HFF-Myc (cell line): ENCODE measurements at regions not wholly inside any gene's neighbourhood (a gene's known extent, or its start where the extent isn't known, plus 50 kb on each side); places are given as distances from the start of the nearest gene placed in this dataset.

ENCODE experiments used
- DNase-seq: peaks from one replicate; pipeline ENCODE4 v3.0.0-alpha.2; 2011; ENCODE audit warnings: low read depth; ENCODE audit errors: extremely low read depth
- H3K4me3 ChIP-seq: replicated peaks from 2 replicates; pipeline ENCODE4 v1.5.1; 2011; ENCODE audit warnings: low read depth, mild to moderate bottlenecking, control low read depth, low read length
- CTCF ChIP-seq: IDR thresholded peaks from 2 replicates; pipeline ENCODE4 v1.5.1; 2012; ENCODE audit warnings: mild to moderate bottlenecking, low read depth, low read length, control low read depth; ENCODE audit errors: missing control alignments

- no peak for DNase-seq
- TF ChIP-seq CTCF, result no peak
- no peak overlapping the region for H3K4me3 ChIP-seq
Measured at GRCh38 chr15:95932141-95932540, 398.4 kb upstream of the NR2F2 start.

GRCh38 chr15:95932676-95933075 is 397.8 kb upstream of the NR2F2 start:
- no peak overlapping the region for H3K4me3 ChIP-seq
- DNase-seq, result peak; percentile 71
- no peak for TF ChIP-seq CTCF

- no peak overlapping the region for H3K4me3 ChIP-seq
- DNase-seq, result no peak
- TF ChIP-seq CTCF, result no peak
Measured at GRCh38 chr15:95935852-95936251, 394.6 kb upstream of the NR2F2 start.

GRCh38 chr15:95937128-95937528 is 393.4 kb upstream of the NR2F2 start:
- no peak for TF ChIP-seq CTCF

GRCh38 chr15:95940431-95940985 is 390.0 kb upstream of the NR2F2 start:
- no peak for TF ChIP-seq CTCF
- DNase-seq, result no peak
- H3K4me3 ChIP-seq, result no peak overlapping the region

More at GRCh38 chr15:95937128-95937528, 393.4 kb upstream of the NR2F2 start:
- DNase-seq, result no peak
- no peak overlapping the region for H3K4me3 ChIP-seq

- TF ChIP-seq CTCF, result no peak
- DNase-seq, result no peak
- H3K4me3 ChIP-seq, result no peak overlapping the region
Measured at GRCh38 chr15:95944193-95944592, 386.3 kb upstream of the NR2F2 start.

GRCh38 chr15:95944661-95945255 is 385.7 kb upstream of the NR2F2 start:
- no peak for TF ChIP-seq CTCF
- H3K4me3 ChIP-seq, result no peak overlapping the region
- no peak for DNase-seq
